Activated naive CD4-positive, alpha-beta T cell treated with anti-CD3 and anti-CD28 coated beads, Interleukin-2, amount 10 ng/mL, durations not matched to agents 7 days and 5 days (primary cell): ENCODE measurements at regions not wholly inside any gene's neighbourhood (a gene's known extent, or its start where the extent isn't known, plus 50 kb on each side); places are given as distances from the start of the nearest gene placed in this dataset.

ENCODE experiments used
- CTCF ChIA-PET: fragments of 350-600 bp; sonication (Branson Sonifier 250); formaldehyde crosslinking; loops from one replicate; lab custom pipeline; 2021; ENCODE audit warnings: antibody characterized with exemption; lab: Charles Lee
- DNase-seq: peaks from one replicate; pipeline ENCODE4 v3.0.0-alpha.2; 2020
- H3K27ac Mint-ChIP-seq: one replicate; pipeline ENCODE4 v1.8.0; 2021; ENCODE audit warnings: mild to moderate bottlenecking, moderate library complexity, mixed read lengths
- H3K27me3 Mint-ChIP-seq: one replicate; pipeline ENCODE4 v1.8.0; 2021; ENCODE audit warnings: mild to moderate bottlenecking, mixed read lengths
- H3K36me3 Mint-ChIP-seq: one replicate; pipeline ENCODE4 v1.8.0; 2021; ENCODE audit warnings: mixed read lengths
- H3K4me1 Mint-ChIP-seq: one replicate; pipeline ENCODE4 v1.8.0; 2021; ENCODE audit warnings: mixed read lengths
- H3K4me3 Mint-ChIP-seq: one replicate; pipeline ENCODE4 v1.8.0; 2021; ENCODE audit warnings: mild to moderate bottlenecking, moderate library complexity, mixed read lengths
- H3K9me3 Mint-ChIP-seq: one replicate; pipeline ENCODE4 v1.8.0; 2021; ENCODE audit warnings: mixed read lengths

GRCh38 chr5:87155106-87155505 is 112.6 kb upstream of the RASA1 start:
- no peaks in the 10 kb centered on the region for H3K36me3 Mint-ChIP-seq
- H3K4me1 Mint-ChIP-seq: peaks cover 11% of the 10 kb centered on the region
- no peak overlapping the region for H3K27ac Mint-ChIP-seq
- DNase-seq: no peak
- no peaks in the 10 kb centered on the region for H3K27me3 Mint-ChIP-seq
- CTCF ChIA-PET: no interaction called here
- no peaks in the 10 kb centered on the region for H3K9me3 Mint-ChIP-seq
- no peak overlapping the region for H3K4me3 Mint-ChIP-seq

- Mint-ChIP-seq H3K36me3 (no peaks in the 10 kb centered on the region), H3K9me3 (no peaks in the 10 kb centered on the region), H3K4me1 (peaks cover 5% of the 10 kb centered on the region), H3K4me3 (no peak overlapping the region), H3K27me3 (no peaks in the 10 kb centered on the region), H3K27ac (no peak overlapping the region)
- CTCF ChIA-PET: no interaction called here
- DNase-seq: no peak
Measured at GRCh38 chr5:87156631-87157030, 111.1 kb upstream of the RASA1 start.

GRCh38 chr5:87164409-87164808 is 103.3 kb upstream of the RASA1 start:
- CTCF ChIA-PET: interaction anchor here (0.8 kb wide), 1 partner anchor 11 kb away, joined by 3 read pairs; no protein-coding TSS in a partner anchor

GRCh38 chr5:87169300-87169991 is 98.2 kb upstream of the RASA1 start:
- H3K27me3 Mint-ChIP-seq: no peaks in the 10 kb centered on the region
- CTCF ChIA-PET: no interaction called here
- no peak for DNase-seq
- no peak overlapping the region for H3K27ac Mint-ChIP-seq
- H3K4me3 Mint-ChIP-seq: no peak overlapping the region
- no peaks in the 10 kb centered on the region for H3K36me3 Mint-ChIP-seq
- H3K9me3 Mint-ChIP-seq: no peaks in the 10 kb centered on the region
- no peaks in the 10 kb centered on the region for H3K4me1 Mint-ChIP-seq

More at GRCh38 chr5:87164409-87164808, 103.3 kb upstream of the RASA1 start:
- Mint-ChIP-seq H3K9me3 (no peaks in the 10 kb centered on the region), H3K4me3 (no peak overlapping the region), H3K27ac (no peak overlapping the region), H3K27me3 (no peaks in the 10 kb centered on the region), H3K4me1 (no peaks in the 10 kb centered on the region), H3K36me3 (no peaks in the 10 kb centered on the region)
- DNase-seq: no peak

- Mint-ChIP-seq H3K27me3 (no peaks in the 10 kb centered on the region), H3K27ac (no peak overlapping the region), H3K9me3 (no peaks in the 10 kb centered on the region), H3K36me3 (no peaks in the 10 kb centered on the region), H3K4me1 (no peaks in the 10 kb centered on the region), H3K4me3 (no peak overlapping the region)
- CTCF ChIA-PET: no interaction called here
- DNase-seq: no peak
Measured at GRCh38 chr5:87170799-87171198, 96.9 kb upstream of the RASA1 start.

- Mint-ChIP-seq H3K36me3 (no peaks in the 10 kb centered on the region), H3K4me1 (peaks cover 13% of the 10 kb centered on the region), H3K27ac (no peak overlapping the region), H3K4me3 (no peak overlapping the region), H3K9me3 (no peaks in the 10 kb centered on the region), H3K27me3 (no peaks in the 10 kb centered on the region)
- CTCF ChIA-PET: interaction anchor here (0.7 to 0.9 kb wide), 2 partner anchors 171 to 218 kb away, joined by 3 read pairs; no protein-coding TSS in a partner anchor
- no peak for DNase-seq
Measured at GRCh38 chr5:87182649-87183048, 85.0 kb upstream of the RASA1 start.

GRCh38 chr5:87183896-87184295 is 83.8 kb upstream of the RASA1 start:
- no peaks in the 10 kb centered on the region for H3K36me3 Mint-ChIP-seq
- no peak for DNase-seq
- H3K9me3 Mint-ChIP-seq: no peaks in the 10 kb centered on the region
- no peak overlapping the region for H3K27ac Mint-ChIP-seq
- no peaks in the 10 kb centered on the region for H3K27me3 Mint-ChIP-seq
- peaks cover 13% of the 10 kb centered on the region for H3K4me1 Mint-ChIP-seq
- H3K4me3 Mint-ChIP-seq: no peak overlapping the region
- CTCF ChIA-PET: no interaction called here

GRCh38 chr5:87184605-87185004 is 83.1 kb upstream of the RASA1 start:
- Mint-ChIP-seq H3K27ac (no peak overlapping the region), H3K4me3 (no peak overlapping the region), H3K36me3 (no peaks in the 10 kb centered on the region), H3K27me3 (no peaks in the 10 kb centered on the region), H3K4me1 (peaks cover 13% of the 10 kb centered on the region), H3K9me3 (no peaks in the 10 kb centered on the region)
- CTCF ChIA-PET: no interaction called here
- DNase-seq: no peak

- Mint-ChIP-seq H3K4me1 (peaks cover 15% of the 10 kb centered on the region), H3K9me3 (no peaks in the 10 kb centered on the region), H3K4me3 (no peak overlapping the region), H3K27me3 (no peaks in the 10 kb centered on the region), H3K27ac (no peak overlapping the region), H3K36me3 (no peaks in the 10 kb centered on the region)
- DNase-seq: no peak
- CTCF ChIA-PET: no interaction called here
Measured at GRCh38 chr5:87185838-87186237, 81.8 kb upstream of the RASA1 start.

GRCh38 chr5:87188391-87188790 is 79.3 kb upstream of the RASA1 start:
- CTCF ChIA-PET: no interaction called here

GRCh38 chr5:87190041-87190440 is 77.6 kb upstream of the RASA1 start:
- H3K4me3 Mint-ChIP-seq: no peak overlapping the region
- DNase-seq: no peak
- H3K27me3 Mint-ChIP-seq: no peaks in the 10 kb centered on the region
- CTCF ChIA-PET: no interaction called here
- H3K27ac Mint-ChIP-seq: no peak overlapping the region
- no peaks in the 10 kb centered on the region for H3K9me3 Mint-ChIP-seq
- H3K36me3 Mint-ChIP-seq: no peaks in the 10 kb centered on the region
- H3K4me1 Mint-ChIP-seq: peaks cover 2% of the 10 kb centered on the region

More at GRCh38 chr5:87188391-87188790, 79.3 kb upstream of the RASA1 start:
- no peaks in the 10 kb centered on the region for H3K9me3 Mint-ChIP-seq
- no peaks in the 10 kb centered on the region for H3K36me3 Mint-ChIP-seq
- no peak for DNase-seq
- H3K27ac Mint-ChIP-seq: no peak overlapping the region
- H3K27me3 Mint-ChIP-seq: no peaks in the 10 kb centered on the region
- H3K4me3 Mint-ChIP-seq: no peak overlapping the region
- peaks cover 2% of the 10 kb centered on the region for H3K4me1 Mint-ChIP-seq

GRCh38 chr5:87190687-87191086 is 77.0 kb upstream of the RASA1 start:
- DNase-seq: no peak
- Mint-ChIP-seq H3K9me3 (no peaks in the 10 kb centered on the region), H3K27me3 (no peaks in the 10 kb centered on the region), H3K36me3 (no peaks in the 10 kb centered on the region), H3K4me1 (peaks cover 8% of the 10 kb centered on the region), H3K27ac (no peak overlapping the region), H3K4me3 (no peak overlapping the region)
- CTCF ChIA-PET: no interaction called here

GRCh38 chr5:87191645-87192044 is 76.0 kb upstream of the RASA1 start:
- H3K27me3 Mint-ChIP-seq: no peaks in the 10 kb centered on the region
- no peaks in the 10 kb centered on the region for H3K9me3 Mint-ChIP-seq
- H3K36me3 Mint-ChIP-seq: no peaks in the 10 kb centered on the region
- CTCF ChIA-PET: no interaction called here
- no peak for DNase-seq
- no peak overlapping the region for H3K27ac Mint-ChIP-seq
- H3K4me1 Mint-ChIP-seq: peaks cover 8% of the 10 kb centered on the region
- H3K4me3 Mint-ChIP-seq: no peak overlapping the region

- H3K36me3 Mint-ChIP-seq: no peaks in the 10 kb centered on the region
- H3K9me3 Mint-ChIP-seq: peaks cover 1% of the 10 kb centered on the region
- DNase-seq: no peak
- CTCF ChIA-PET: no interaction called here
- H3K27me3 Mint-ChIP-seq: no peaks in the 10 kb centered on the region
- H3K4me3 Mint-ChIP-seq: no peak overlapping the region
- peaks cover 8% of the 10 kb centered on the region for H3K4me1 Mint-ChIP-seq
- no peak overlapping the region for H3K27ac Mint-ChIP-seq
Measured at GRCh38 chr5:87195104-87195591, 72.5 kb upstream of the RASA1 start.

GRCh38 chr5:87195616-87196015 is 72.1 kb upstream of the RASA1 start:
- H3K9me3 Mint-ChIP-seq: peaks cover 1% of the 10 kb centered on the region
- CTCF ChIA-PET: no interaction called here
- no peaks in the 10 kb centered on the region for H3K36me3 Mint-ChIP-seq
- peaks cover 8% of the 10 kb centered on the region for H3K4me1 Mint-ChIP-seq
- H3K4me3 Mint-ChIP-seq: no peak overlapping the region
- no peak overlapping the region for H3K27ac Mint-ChIP-seq
- no peaks in the 10 kb centered on the region for H3K27me3 Mint-ChIP-seq
- DNase-seq: no peak
